ENCODE measurements at regions not wholly inside any gene's neighbourhood (a gene's known extent, or its start where the extent isn't known, plus 50 kb on each side); places are given as distances from the start of the nearest gene placed in this dataset.
"Not testable (repeated sequence)": the region's sequence is repeated elsewhere in the genome, so short reads cannot be mapped to it uniquely, and the experiment has no call there.

DNA sequence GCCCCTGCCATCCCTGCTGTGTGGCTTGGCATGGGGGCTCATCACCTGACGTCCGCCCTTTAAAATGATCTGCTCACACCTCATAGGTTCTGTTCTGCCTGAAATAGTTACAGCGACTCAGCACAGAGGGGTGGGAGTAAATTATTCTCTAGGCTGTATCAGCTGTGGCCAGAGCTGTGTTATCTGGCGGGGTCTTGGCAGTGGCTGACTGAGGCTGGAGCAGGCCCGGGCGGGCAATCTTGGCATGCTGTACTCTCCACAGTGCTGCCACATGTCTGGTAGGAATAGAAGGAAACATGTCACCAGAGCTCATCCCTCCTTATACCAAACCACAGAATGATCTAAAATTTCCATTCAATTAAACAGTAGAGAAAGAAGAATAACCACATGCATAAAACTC is 499.9 kb upstream of the LMCD1 start:
- no peak for DNase-seq (ENCODE audit: low read depth)

DNA sequence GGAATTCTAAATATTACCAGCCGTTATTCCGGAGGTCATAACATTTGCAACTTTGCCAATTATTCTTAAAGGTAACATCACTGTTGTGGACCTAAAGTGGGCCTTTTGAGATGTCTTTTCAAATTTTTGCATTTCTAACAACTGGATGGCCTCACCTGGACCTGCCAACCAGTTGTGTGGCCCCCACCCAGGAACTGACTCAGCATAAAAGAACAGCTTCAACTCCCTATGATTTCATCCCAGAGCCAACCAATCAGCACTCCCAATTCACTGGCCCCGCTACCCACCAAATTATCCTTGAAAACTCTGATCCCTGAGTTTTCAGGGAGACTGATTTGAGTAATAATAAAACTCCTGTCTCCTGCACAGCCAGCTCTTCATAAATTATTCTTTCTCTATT is 489.7 kb upstream of the LMCD1 start:
- no peak for DNase-seq (ENCODE audit: low read depth)

DNA sequence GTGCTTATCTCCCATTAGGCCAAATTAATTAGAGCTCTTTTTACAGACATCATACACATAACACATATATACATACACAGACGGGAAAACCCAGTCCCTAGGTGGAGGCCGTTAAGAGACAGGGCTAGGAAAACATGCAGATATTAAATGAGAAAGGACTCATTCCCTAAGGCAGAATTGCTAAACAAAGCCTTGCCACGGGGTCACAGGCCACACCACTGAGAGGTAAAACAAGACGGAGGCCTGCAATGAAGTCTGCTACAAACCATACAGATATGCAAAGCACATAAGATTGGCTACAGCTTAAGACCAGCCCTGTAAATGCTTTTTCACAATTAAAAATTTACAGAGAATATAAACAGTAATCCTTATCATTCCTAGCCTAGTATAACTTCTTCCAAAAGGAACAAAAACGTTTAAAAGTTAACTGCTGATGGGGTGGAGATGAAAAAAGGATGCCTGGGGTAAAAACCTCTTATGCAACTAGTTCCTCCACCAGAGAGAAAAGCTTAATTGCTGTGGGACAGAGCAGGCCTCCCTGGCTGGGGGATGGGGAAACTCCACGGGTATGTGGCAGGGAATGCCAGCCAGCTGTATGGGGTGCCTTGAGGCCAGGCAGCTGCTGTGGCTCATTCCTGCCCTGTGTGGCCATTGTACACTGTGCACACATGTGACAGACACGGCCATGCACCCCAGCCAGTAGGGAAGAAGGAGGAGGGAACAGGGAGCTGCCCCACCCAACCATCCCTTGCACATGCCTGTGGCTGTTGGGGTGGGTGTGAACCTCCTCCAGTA is 481.4 kb upstream of the LMCD1 start:
- no peak for DNase-seq (ENCODE audit: low read depth)

DNA sequence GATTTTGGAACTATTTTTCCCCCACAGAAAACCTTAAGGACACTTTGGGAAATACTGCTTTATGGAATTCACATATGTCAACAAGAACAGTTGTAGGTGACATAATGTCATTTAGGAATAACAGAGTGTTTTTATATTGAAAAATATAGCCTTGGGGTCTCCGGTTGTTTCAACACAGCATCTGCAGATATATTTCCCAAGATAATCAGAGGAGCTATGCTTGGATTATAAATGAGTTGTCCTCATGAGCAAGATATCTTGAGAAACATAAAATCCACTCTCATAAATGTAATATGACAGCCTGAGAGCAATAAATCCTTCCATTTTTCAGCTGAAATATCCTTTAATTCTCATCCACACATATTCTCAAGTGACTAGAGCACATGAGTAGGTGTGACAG is 473.7 kb upstream of the LMCD1 start:
- DNase-seq (ENCODE audit: low read depth), result no peak

DNA sequence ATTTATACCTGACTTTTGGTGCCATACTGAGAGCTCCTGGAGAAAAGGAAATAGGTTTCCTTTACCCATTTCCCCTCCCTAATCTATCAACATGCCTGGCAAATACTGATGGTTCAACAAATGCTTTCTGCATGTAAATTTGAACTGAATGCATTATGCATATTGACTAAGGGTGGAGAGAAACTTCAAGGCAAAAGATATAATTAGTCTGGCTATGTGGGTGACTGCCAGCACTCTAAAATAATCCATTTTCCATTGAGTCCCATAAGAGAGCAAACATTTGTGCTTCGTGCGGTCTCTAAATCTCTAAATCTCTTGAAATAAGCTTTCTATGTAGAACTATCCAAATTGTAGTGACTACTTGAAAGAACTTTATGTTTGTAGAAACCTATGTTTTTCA is 451.3 kb upstream of the LMCD1 start:
- DNase-seq (ENCODE audit: low read depth), result no peak

DNA sequence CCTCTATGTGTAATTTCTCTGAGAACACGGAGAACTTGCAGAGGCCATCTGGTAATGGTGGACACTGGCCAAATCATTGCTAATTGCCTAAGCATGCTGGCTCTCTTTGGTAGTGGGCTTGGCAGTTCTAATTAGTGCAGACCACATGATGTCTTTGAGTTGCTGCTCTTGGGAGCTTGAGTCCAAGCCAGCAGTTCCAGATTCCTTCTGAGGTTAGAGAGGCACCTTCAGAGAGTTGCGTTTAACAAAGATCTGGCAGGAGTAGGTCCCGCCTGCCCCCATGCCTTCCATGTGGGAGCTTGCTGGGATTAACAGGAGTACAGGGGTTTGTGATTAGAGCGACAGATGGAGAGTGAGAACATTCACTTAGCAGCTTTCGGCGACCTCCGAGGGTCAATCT is 449.0 kb upstream of the LMCD1 start:
- DNase-seq (ENCODE audit: low read depth), result no peak

DNA sequence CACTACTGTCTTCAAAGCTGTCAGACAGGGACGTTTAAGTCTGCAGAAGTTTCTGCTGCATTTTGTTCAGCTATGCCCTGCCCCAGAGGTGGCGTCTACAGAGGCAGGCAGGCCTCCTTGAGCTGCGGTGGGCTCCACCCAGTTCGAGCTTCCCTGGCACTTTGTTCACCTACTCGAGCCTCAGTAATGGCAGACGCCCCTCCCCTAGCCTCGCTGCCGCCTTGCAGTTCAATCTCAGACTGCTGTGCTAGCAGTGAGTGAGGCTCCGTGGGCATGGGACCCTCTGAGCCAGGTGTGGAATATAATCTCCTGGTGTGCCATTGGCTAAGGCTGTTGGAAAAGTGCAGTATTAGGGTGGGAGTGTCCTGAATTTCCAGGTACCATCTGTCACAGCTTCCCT is 433.5 kb upstream of the LMCD1 start:
- DNase-seq (ENCODE audit: low read depth), result not testable (repeated sequence)

DNA sequence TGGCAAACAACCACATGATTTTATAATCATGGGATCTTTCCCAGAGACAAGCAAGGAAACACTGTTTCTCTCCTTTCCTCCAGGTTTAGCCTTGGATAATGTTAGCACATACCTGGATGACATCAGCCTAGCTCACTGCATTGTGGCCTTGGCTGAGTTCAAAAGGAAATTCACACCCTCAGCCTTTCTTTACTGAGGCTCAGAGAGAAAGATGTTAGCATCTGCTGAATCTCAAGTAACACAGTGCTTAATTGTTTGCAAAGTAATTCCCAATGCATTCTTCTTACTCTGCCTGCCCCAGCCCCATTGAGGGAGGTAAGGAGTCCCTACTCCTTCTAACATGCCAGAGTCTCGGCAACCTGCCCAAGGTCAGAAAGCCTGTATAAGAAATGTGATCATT is 432.2 kb upstream of the LMCD1 start:
- DNase-seq (ENCODE audit: low read depth), result no peak

DNA sequence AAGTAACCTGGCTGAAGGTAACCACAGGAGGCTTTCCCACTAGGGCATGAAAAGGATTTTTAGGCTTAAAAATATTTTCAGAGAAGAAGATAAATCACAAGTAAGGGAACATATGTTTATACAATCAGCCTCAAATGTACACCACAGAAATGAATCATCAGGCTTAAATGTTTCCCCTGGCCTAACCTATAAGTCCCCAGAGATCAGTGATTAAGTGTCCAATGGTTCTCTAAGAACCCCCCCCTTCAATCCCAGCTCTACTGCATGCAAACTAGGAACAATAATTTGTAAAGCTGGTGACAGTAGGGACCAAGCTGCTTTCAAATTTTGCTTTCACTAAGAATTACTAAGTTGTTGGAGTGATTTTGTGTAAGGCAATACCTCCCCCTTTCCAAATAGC is 431.6 kb upstream of the LMCD1 start:
- DNase-seq (ENCODE audit: low read depth), result no peak

DNA sequence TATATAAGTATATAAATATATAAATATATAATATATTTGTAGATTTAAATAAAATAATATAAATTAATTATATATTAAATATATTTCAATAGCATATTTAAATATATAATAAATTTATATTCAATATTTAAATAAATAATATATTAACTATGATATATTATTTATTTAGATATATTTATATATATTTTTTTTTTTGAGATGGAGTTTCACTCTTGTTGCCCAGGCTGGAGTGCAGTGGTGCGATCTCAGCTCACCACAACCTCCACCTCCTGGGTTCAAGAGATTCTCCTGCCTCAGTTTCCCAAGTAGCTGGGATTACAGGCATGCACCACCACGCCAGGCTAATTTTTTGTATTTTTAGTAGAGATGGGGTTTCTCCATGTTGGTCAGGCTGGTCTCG is 426.9 kb upstream of the LMCD1 start:
- not testable (repeated sequence) for DNase-seq (ENCODE audit: low read depth)

DNA sequence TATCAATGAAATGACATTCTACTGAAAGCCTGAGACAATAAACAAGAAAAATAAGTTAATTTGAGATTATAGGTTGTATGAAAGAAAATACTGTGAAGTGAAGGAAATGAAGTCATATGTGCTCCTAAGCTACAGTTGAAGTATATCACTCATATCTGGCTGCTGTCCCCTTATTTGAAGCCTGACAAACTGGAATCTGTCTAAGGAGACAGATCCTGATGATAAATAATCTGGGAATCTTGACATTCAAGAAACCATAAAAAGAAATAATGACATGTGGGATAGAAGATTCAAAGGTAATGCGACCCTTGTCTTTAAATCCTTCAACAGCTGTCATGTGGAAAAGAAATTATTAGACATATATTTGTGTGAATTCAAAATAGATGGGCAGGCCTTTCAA is 424.5 kb upstream of the LMCD1 start:
- no peak for DNase-seq (ENCODE audit: low read depth)

DNA sequence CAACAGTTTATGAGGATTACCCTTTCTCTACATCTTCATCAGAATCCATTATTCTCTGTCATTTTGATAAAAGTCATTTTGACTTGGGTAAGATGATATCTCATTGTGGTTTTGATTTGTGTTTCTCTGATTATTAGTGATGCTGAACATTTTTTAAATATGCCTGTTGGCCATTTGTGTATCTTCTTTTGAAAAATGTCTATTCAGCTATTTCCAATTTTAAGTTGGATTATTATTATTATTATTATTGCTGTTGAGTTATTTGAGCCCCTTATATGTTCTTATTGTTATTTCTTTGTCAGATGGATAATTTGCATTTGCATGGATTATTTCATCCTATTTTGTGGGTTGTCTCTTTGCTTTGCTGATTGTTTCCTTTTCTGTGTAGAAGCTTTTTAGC is 421.2 kb upstream of the LMCD1 start:
- DNase-seq (ENCODE audit: low read depth), result no peak

DNA sequence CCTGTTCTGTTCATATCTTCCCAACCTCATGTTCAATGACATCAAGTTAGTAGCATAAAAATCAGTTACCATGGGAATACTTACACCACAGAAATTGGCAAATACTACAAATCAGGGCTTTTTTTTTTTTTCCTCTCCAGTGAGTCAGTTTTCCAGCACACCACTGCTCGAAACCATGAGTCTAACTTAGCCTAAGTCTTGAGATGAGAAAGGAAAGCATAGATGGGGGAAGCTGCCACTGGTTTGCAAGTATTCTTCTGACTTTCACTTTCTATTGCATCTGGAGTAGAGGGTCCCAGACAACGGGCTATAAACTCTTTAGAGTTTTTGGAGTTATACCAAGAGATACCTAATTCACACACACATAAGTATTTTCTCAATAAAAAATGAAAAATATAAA is 416.1 kb upstream of the LMCD1 start:
- DNase-seq (ENCODE audit: low read depth), result no peak

DNA sequence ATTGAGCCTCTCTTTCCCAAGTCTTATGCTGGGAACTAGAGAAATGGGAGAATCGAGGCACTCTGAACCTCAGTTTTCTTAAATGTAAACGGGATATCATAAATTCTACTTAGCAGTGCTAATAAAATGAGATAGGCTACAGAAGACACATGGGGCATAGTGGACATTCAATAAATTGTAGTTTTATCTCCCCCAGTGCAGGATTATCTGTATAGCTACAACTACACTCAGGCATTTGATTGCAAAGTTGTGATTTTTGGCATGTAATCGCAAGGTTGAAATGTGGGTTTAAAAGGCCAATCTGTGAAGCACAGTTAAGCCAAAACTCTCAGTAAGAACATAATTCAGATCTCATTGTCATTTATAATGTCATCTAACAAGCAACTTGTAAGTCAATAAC is 413.7 kb upstream of the LMCD1 start:
- no peak for DNase-seq (ENCODE audit: low read depth)

DNA sequence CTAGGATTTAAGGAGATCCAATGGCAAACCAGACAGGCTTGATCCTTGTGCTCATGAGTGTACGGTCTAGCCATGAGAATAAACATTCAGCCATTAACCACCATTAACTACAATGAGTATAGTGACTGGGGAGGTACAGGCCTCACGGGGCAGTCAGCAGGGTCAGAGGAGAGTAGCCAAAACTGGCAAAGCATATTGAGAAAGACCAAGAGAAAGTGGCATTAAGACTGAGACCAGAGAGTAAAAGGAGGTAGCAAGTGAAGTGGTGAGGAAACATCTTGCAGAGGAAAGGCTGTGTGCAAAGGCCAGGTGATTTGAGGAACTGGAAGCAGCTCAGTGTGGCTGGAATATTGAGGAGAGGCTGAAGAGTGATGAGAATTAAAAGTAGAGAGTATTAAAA is 407.2 kb upstream of the LMCD1 start:
- DNase-seq (ENCODE audit: low read depth), result no peak

DNA sequence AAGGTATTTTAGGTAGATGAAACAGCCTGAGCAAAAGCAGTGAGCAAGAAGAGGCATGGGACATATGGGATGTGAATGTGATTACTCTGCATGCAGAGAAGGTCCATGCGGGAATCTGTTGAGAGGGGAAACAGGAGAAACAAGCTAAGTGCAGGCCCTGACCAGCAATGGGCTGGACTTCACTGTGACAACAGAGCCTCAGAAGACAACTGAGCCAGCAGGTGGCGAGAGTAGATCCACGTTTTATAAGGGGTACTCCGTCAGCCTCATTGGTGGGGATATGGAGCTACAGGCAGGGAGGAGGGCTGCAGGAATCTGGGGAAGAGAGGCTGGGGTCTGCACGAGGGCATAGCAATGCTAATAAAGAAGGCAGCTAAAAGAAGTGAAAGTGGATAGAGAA is 405.9 kb upstream of the LMCD1 start:
- DNase-seq (ENCODE audit: low read depth), result no peak

DNA sequence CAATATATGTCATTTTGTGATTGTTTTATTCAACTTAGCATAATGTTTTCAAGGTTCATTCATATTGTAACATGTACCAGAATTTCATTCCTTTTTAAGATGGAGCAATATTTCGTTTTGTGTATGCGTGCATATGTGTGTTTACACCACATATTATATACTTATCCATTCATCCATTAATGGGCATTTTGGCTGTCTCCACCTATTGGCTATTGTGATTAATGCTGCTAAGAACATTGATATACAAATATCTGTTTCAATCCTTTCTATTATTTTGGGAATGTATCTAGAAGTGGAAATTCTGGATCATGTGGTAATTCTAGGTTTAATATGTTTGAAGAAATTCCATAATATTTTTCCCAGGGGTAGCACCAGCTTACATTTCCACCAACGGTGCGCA is 403.9 kb upstream of the LMCD1 start:
- no peak for DNase-seq (ENCODE audit: low read depth)

DNA sequence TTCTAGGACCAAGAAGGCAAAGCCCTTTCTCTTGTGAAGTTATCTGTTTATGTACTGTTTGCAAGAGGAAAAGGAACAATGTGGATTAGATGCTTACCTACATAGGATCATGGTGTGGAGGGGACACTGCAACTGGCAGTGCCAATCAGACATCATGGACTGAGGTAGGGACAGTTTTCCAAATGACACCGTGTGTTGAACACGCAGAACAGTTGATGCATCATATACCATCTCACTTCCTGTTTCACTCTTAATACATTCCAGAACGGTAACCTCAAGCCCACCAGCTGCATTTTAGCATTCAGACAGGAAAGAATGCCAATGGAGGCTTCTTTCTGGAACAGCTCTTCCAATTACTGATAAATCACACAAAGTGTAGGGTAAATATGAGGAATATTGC is 397.7 kb upstream of the LMCD1 start:
- DNase-seq (ENCODE audit: low read depth), result no peak

DNA sequence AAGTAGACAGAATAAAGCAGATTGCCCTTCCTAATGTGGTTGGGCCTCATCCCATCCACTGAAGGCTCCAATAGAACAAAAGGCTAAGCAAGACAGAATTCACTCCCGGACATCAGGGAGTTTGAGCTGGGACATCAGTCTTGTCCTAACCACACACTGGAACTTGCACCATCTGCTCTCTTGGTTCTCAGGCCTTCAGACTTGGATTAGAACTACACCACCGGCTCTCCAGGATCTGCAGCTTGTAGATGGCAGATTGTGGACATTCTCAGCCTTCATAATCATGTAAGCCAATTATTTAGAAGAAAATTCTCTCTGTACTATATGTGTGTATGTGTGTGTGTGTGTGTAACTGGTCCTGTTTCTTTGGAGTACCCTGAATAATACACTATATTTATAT is 394.7 kb upstream of the LMCD1 start:
- DNase-seq (ENCODE audit: low read depth), result no peak

DNA sequence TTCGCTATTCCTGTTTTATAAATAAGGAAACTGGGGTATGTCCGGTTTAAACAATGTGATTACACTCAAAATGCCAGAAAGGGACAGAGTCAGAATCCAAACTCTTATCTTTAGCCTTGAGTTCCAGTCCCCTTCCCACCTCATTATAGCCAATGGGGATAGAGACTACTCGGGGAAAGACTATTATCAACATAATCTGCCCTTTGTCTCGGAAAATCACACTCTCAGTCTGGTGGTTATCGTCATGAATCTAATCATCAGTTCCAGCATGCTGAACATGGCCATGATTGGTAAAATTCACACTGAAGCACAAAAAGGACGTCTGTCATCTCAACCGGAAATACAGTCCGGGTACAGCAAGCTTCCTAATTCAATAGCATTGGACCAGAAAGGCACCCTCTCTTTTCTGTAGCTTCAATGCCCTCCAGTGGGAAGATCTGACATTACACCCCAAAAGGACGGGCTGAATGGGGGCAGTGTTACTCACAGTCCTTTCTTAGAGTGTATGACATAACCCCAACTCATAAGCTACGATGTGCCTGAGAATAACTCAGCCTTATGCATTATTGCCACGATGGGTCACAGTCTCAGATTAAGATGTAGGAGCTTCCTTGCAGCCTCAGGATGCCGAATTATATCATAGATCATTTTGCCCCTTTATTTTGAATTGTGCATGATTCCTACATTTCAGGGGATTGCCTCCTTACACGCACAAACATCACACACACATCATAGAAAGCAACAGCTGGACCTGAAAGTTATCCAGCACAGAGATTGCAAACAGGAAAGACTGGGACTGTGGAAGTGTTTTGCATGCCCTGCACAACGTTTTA is 390.4 kb upstream of the LMCD1 start:
- DNase-seq (ENCODE audit: low read depth), result peak; percentile 6

DNA sequence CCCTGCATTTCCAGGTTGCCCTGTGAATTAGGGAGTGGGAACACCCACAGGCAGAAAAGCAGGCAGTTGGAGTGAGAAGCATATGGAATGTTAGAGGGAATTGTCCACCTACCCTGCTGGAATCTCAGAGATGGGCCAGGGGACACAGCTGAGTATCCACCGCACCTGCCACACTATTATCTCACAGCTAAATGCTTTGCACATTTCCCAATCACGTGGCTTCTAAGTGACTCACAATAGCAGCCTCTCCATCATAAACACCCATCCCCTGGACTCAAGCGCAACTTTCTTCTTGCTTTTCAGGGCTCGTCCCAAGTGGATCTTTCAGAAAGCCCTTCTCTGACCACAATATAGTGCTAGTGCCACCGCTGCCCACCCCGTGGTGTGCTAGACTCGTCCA is 389.0 kb upstream of the LMCD1 start:
- no peak for DNase-seq (ENCODE audit: low read depth)

DNA sequence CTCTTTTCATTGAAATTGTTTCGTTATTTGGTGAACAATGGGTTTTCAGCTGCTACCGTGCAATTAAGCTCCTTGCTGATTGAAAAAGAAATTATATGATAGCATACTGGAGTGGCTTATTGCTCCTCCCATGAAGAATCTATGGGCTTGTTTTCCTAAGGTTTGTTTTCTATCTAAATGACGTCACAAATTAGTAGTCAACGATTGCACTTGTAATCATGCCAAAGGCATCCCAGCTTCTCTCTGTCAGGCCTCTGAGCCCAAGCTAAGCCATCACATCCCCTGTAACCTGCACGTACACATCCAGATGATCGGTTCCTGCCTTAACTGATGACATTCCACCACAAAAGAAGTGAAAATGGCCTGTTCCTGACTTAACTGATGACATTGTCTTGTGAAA is 388.0 kb upstream of the LMCD1 start:
- no peak for DNase-seq (ENCODE audit: low read depth)

DNA sequence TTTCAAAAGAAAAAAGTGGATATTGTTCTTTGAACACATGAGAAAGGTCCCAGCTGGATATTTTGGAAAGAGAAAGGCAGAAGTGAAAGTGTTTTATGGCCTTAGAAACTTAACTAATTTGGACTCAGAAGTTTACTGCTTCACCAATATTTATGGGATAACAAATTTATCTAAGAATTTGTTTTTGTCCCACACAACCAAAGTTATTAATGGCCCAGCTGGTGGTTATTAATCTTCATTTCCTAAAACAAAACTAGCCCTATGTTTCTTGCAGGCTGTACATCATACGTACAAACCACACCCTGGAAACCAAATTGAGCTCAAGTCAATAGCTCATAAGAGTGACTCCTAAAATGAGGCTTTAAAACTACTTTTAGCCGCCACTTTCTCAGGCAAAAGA is 372.9 kb upstream of the LMCD1 start:
- DNase-seq (ENCODE audit: low read depth), result no peak

DNA sequence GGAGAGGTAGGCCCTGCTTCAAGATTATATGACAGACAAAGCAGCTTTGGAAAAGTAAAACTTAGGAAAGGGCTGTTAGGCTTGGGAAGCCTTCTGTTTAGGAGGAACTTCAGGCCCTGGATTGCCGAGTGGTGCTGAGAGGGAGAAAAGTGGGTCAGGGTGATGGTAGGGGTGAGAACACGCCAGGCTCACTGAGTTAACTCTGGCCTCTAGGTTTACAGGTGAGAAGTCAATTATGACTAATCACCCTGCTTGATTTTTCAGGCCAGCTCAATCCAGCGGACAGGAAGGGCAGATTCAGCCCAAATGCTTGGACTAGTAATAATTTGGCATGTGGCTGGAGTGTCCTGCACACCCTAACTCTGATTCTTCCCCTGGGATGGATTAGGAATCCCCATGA is 365.1 kb upstream of the LMCD1 start:
- no peak for DNase-seq (ENCODE audit: low read depth)
